ENCODE measurements at regions not wholly inside any gene's neighbourhood (a gene's known extent, or its start where the extent isn't known, plus 50 kb on each side); places are given as distances from the start of the nearest gene placed in this dataset.

GRCh38 chr13:111844222-111844671, 222.7 kb upstream of the SOX1 start:
- Mint-ChIP-seq H3K27ac (no peak overlapping the region), H3K4me3 (no peak overlapping the region), H3K9me3 (peaks cover 2% of the 10 kb centered on the region), H3K27me3 (peaks cover 21% of the 10 kb centered on the region), H3K36me3 (no peaks in the 10 kb centered on the region), H3K4me1 (ENCODE audit: low read depth) (no peaks in the 10 kb centered on the region)
- intact Hi-C loops (cut with micrococcal nuclease), result no loop called here
- CTCF ChIA-PET, result no interaction called here
- no peak for DNase-seq
- POLR2A ChIA-PET, result no interaction called here

- H3K27me3 Mint-ChIP-seq, result peaks cover 21% of the 10 kb centered on the region
- H3K4me1 Mint-ChIP-seq (ENCODE audit: low read depth), result no peaks in the 10 kb centered on the region
- no peak overlapping the region for H3K27ac Mint-ChIP-seq
- no peak overlapping the region for H3K4me3 Mint-ChIP-seq
- peaks cover 2% of the 10 kb centered on the region for H3K9me3 Mint-ChIP-seq
- H3K36me3 Mint-ChIP-seq, result no peaks in the 10 kb centered on the region
- ChIA-PET POLR2A (no interaction called here), CTCF (no interaction called here)
- intact Hi-C loops (cut with micrococcal nuclease), result no loop called here
- DNase-seq, result no peak
These were observed 222.3 kb upstream of the SOX1 start for GRCh38 chr13:111844682-111845081.

- intact Hi-C loops (cut with micrococcal nuclease), result no loop called here
- H3K27ac Mint-ChIP-seq, result no peak overlapping the region
- H3K9me3 Mint-ChIP-seq, result peaks cover 2% of the 10 kb centered on the region
- no peak overlapping the region for H3K4me3 Mint-ChIP-seq
- H3K36me3 Mint-ChIP-seq, result no peaks in the 10 kb centered on the region
- no peaks in the 10 kb centered on the region for H3K4me1 Mint-ChIP-seq (ENCODE audit: low read depth)
- ChIA-PET POLR2A (no interaction called here), CTCF (no interaction called here)
- no peak for DNase-seq
- peaks cover 21% of the 10 kb centered on the region for H3K27me3 Mint-ChIP-seq
These were observed 221.2 kb upstream of the SOX1 start for GRCh38 chr13:111845621-111846351.

GRCh38 chr13:111846391-111847159, 220.4 kb upstream of the SOX1 start:
- DNase-seq, result no peak
- no peaks in the 10 kb centered on the region for H3K4me1 Mint-ChIP-seq (ENCODE audit: low read depth)
- ChIA-PET CTCF (no interaction called here), POLR2A (no interaction called here)
- peaks cover 23% of the 10 kb centered on the region for H3K27me3 Mint-ChIP-seq
- H3K9me3 Mint-ChIP-seq, result peaks cover 2% of the 10 kb centered on the region
- intact Hi-C loops (cut with micrococcal nuclease), result no loop called here
- no peak overlapping the region for H3K4me3 Mint-ChIP-seq
- H3K36me3 Mint-ChIP-seq, result no peaks in the 10 kb centered on the region
- H3K27ac Mint-ChIP-seq, result no peak overlapping the region

- no peak for DNase-seq
These were observed 219.0 kb upstream of the SOX1 start for GRCh38 chr13:111847964-111848363.

GRCh38 chr13:111850458-111850857, 216.5 kb upstream of the SOX1 start:
- Mint-ChIP-seq H3K36me3 (no peaks in the 10 kb centered on the region), H3K4me3 (no peak overlapping the region), H3K4me1 (ENCODE audit: low read depth) (no peaks in the 10 kb centered on the region), H3K9me3 (no peaks in the 10 kb centered on the region), H3K27me3 (peaks cover 20% of the 10 kb centered on the region), H3K27ac (no peak overlapping the region)
- DNase-seq, result no peak
- POLR2A ChIA-PET, result no interaction called here
- intact Hi-C loops (cut with micrococcal nuclease), result no loop called here
- CTCF ChIA-PET, result no interaction called here

More at GRCh38 chr13:111847964-111848363, 219.0 kb upstream of the SOX1 start:
- POLR2A ChIA-PET, result no interaction called here
- H3K27me3 Mint-ChIP-seq, result peaks cover 23% of the 10 kb centered on the region
- CTCF ChIA-PET, result no interaction called here
- no peak overlapping the region for H3K4me3 Mint-ChIP-seq
- H3K36me3 Mint-ChIP-seq, result no peaks in the 10 kb centered on the region
- no peak overlapping the region for H3K27ac Mint-ChIP-seq
- H3K9me3 Mint-ChIP-seq, result peaks cover 2% of the 10 kb centered on the region
- intact Hi-C loops (cut with micrococcal nuclease), result no loop called here
- H3K4me1 Mint-ChIP-seq (ENCODE audit: low read depth), result no peaks in the 10 kb centered on the region

- CTCF ChIA-PET, result no interaction called here
- Mint-ChIP-seq H3K9me3 (no peaks in the 10 kb centered on the region), H3K4me3 (no peak overlapping the region), H3K27me3 (peaks cover 19% of the 10 kb centered on the region), H3K36me3 (no peaks in the 10 kb centered on the region), H3K4me1 (ENCODE audit: low read depth) (no peaks in the 10 kb centered on the region), H3K27ac (no peak overlapping the region)
- DNase-seq, result no peak
- intact Hi-C loops (cut with micrococcal nuclease), result no loop called here
- POLR2A ChIA-PET, result no interaction called here
These were observed 216.0 kb upstream of the SOX1 start for GRCh38 chr13:111850976-111851375.

- Mint-ChIP-seq H3K4me1 (ENCODE audit: low read depth) (no peaks in the 10 kb centered on the region), H3K4me3 (no peak overlapping the region), H3K36me3 (no peaks in the 10 kb centered on the region), H3K27me3 (peaks cover 5% of the 10 kb centered on the region), H3K9me3 (no peaks in the 10 kb centered on the region), H3K27ac (no peak overlapping the region)
- intact Hi-C loops (cut with micrococcal nuclease), result no loop called here
- DNase-seq, result no peak
- ChIA-PET POLR2A (no interaction called here), CTCF (interaction anchor here (0.7 kb wide), 1 partner anchor 652 kb away, joined by 3 read pairs; no protein-coding TSS in a partner anchor)
These were observed 214.0 kb upstream of the SOX1 start for GRCh38 chr13:111852725-111853518.

GRCh38 chr13:111853721-111854120, 213.2 kb upstream of the SOX1 start:
- no peaks in the 10 kb centered on the region for H3K4me1 Mint-ChIP-seq (ENCODE audit: low read depth)
- no peak overlapping the region for H3K4me3 Mint-ChIP-seq
- intact Hi-C loops (cut with micrococcal nuclease), result no loop called here
- ChIA-PET CTCF (no interaction called here), POLR2A (no interaction called here)
- no peaks in the 10 kb centered on the region for H3K9me3 Mint-ChIP-seq
- peaks cover 2% of the 10 kb centered on the region for H3K27me3 Mint-ChIP-seq
- H3K27ac Mint-ChIP-seq, result no peak overlapping the region
- no peak for DNase-seq
- no peaks in the 10 kb centered on the region for H3K36me3 Mint-ChIP-seq

GRCh38 chr13:111854403-111854802, 212.5 kb upstream of the SOX1 start:
- no peak overlapping the region for H3K4me3 Mint-ChIP-seq
- H3K27ac Mint-ChIP-seq, result no peak overlapping the region
- POLR2A ChIA-PET, result no interaction called here
- H3K9me3 Mint-ChIP-seq, result no peaks in the 10 kb centered on the region
- H3K27me3 Mint-ChIP-seq, result peaks cover 2% of the 10 kb centered on the region
- no peaks in the 10 kb centered on the region for H3K4me1 Mint-ChIP-seq (ENCODE audit: low read depth)
- DNase-seq, result no peak
- intact Hi-C loops (cut with micrococcal nuclease), result no loop called here
- no peaks in the 10 kb centered on the region for H3K36me3 Mint-ChIP-seq
- CTCF ChIA-PET, result no interaction called here

- Mint-ChIP-seq H3K9me3 (no peaks in the 10 kb centered on the region), H3K4me1 (ENCODE audit: low read depth) (no peaks in the 10 kb centered on the region), H3K36me3 (no peaks in the 10 kb centered on the region), H3K27ac (no peak overlapping the region), H3K4me3 (no peak overlapping the region), H3K27me3 (peaks cover 2% of the 10 kb centered on the region)
- ChIA-PET POLR2A (no interaction called here), CTCF (no interaction called here)
- intact Hi-C loops (cut with micrococcal nuclease), result no loop called here
- DNase-seq, result no peak
These were observed 211.8 kb upstream of the SOX1 start for GRCh38 chr13:111855191-111855590.

GRCh38 chr13:111855786-111856185, 211.2 kb upstream of the SOX1 start:
- ChIA-PET CTCF (no interaction called here), POLR2A (no interaction called here)
- Mint-ChIP-seq H3K27ac (no peak overlapping the region), H3K4me3 (no peak overlapping the region), H3K36me3 (no peaks in the 10 kb centered on the region), H3K9me3 (no peaks in the 10 kb centered on the region), H3K4me1 (ENCODE audit: low read depth) (no peaks in the 10 kb centered on the region), H3K27me3 (peaks cover 2% of the 10 kb centered on the region)
- no peak for DNase-seq
- intact Hi-C loops (cut with micrococcal nuclease), result no loop called here
